ENCODE measurements at regions not wholly inside any gene's neighbourhood (a gene's known extent, or its start where the extent isn't known, plus 50 kb on each side); places are given as distances from the start of the nearest gene placed in this dataset.

DNA sequence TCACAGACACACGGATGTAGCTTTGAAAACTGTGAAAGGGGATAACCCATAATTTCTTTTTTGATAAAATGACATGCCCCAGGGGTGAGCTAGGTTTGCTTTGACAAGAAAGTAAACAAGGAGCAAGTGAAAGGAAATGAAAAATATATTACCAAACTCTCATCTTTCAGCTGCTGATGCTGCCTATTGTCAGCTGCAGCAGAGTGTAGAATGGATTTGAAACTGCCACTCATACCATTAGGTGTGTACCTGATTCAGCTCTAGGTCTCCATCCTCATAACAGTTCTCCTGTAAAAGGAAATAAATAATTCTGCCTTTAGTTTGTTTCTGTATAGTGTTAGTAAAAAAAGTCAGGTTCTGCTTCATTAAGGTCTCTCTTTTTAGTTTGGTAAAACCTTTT, 415.1 kb upstream of the MARCKS start:
- TF ChIP-seq, protein P1, sequence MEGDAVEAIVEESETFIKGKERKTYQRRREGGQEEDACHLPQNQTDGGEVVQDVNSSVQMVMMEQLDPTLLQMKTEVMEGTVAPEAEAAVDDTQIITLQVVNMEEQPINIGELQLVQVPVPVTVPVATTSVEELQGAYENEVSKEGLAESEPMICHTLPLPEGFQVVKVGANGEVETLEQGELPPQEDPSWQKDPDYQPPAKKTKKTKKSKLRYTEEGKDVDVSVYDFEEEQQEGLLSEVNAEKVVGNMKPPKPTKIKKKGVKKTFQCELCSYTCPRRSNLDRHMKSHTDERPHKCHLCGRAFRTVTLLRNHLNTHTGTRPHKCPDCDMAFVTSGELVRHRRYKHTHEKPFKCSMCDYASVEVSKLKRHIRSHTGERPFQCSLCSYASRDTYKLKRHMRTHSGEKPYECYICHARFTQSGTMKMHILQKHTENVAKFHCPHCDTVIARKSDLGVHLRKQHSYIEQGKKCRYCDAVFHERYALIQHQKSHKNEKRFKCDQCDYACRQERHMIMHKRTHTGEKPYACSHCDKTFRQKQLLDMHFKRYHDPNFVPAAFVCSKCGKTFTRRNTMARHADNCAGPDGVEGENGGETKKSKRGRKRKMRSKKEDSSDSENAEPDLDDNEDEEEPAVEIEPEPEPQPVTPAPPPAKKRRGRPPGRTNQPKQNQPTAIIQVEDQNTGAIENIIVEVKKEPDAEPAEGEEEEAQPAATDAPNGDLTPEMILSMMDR (IDR thresholded peaks at IDR 0.05), result no peak
- no peaks in the 10 kb centered on the region for H3K4me1 ChIP-seq
- no peak overlapping the region for H3K27ac ChIP-seq

DNA sequence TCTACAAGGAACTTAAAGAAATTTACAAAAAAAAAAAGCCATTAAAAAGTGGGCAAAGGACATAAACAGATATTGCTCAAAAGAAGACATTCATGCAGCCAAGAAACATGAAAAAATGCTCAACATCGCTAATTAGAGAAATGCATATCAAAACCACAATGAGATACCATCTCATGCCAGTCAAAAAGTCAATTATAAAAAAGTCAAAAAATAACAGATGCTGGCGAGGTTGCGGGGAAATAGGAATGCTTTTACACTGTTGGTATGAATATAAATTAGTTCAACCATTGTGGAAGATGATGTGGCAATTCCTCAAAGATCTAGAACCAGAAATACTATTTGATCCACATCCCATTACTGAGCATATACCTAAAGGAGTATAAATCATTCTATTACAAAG, 411.9 kb upstream of the MARCKS start:
- Histone ChIP-seq H3K36me3 (no peaks in the 10 kb centered on the region), H3K27ac (no peak overlapping the region), H3K4me3 (no peak overlapping the region), H3K27me3 (no peaks in the 10 kb centered on the region), H3K9me3 (no peaks in the 10 kb centered on the region), H3K4me1 (no peaks in the 10 kb centered on the region)
- DNase-seq (ENCODE audit: low spot score), result no peak
- TF ChIP-seq, protein P1 (IDR thresholded peaks at IDR 0.05), result no peak

More for the DNA sequence above, 415.1 kb upstream of the MARCKS start:
- no peak for DNase-seq (ENCODE audit: low spot score)
- H3K27me3 ChIP-seq, result no peaks in the 10 kb centered on the region
- H3K36me3 ChIP-seq, result no peaks in the 10 kb centered on the region
- H3K4me3 ChIP-seq, result no peak overlapping the region
- H3K9me3 ChIP-seq, result no peaks in the 10 kb centered on the region

DNA sequence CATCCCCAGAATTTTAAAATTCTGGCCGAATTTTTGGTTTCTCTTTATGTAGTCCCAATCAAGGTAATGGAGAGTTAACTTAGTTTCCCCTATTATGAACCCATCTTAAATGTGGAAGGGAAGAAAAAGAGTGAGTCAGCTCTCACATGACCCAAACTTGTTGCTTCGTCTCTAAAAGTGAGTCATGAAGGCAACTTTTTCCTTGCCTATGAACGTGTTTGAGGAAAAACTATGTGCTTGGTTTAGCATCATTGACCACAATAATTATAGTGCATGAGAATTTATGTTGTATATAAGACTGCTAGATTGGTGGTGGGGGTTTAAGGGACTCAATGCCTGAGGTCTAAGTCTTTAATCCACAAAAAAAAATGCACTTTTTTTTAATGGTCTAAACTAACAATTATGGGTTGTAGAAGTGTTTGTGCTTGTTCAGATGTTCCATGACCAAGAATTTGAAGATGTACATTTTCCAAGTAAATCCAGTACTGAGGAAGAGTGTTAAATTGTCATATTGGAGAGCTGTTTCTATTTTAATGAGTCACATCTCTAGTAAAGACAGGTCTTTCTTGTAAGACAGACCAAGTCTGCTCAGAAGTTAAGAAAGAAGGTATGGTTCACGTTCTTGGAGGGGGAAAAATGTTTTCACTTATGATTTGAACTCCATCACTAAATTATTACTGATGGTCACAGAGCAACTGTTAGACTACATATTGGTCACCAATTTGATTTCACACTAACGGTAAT, 409.9 kb upstream of the MARCKS start:
- no peaks in the 10 kb centered on the region for H3K27me3 ChIP-seq
- no peaks in the 10 kb centered on the region for H3K4me1 ChIP-seq
- TF ChIP-seq, protein P1 (IDR thresholded peaks at IDR 0.05), result no peak
- no peak for DNase-seq (ENCODE audit: low spot score)
- no peaks in the 10 kb centered on the region for H3K9me3 ChIP-seq
- H3K4me3 ChIP-seq, result no peak overlapping the region
- H3K36me3 ChIP-seq, result no peaks in the 10 kb centered on the region
- no peak overlapping the region for H3K27ac ChIP-seq

DNA sequence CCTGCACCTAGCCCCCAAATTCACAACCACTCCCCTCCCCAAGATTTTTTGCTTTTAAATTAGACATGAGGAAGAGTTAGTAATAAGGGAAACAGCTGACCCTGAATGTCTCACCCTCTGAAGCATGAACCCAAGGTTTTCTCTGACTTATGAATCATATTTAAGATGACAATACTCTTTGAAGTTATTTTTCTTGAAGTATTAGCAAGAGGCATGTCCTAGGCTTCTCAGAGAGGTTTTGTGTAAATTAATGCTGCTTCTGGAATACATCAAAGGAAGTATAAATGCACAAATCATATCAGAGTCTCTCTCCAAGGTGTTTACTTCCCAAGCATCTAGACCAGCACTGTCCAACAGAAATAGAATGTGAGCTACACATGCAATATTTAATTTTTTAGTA, 408.1 kb upstream of the MARCKS start:
- Histone ChIP-seq H3K4me1 (no peaks in the 10 kb centered on the region), H3K36me3 (no peaks in the 10 kb centered on the region), H3K27me3 (no peaks in the 10 kb centered on the region), H3K4me3 (no peak overlapping the region), H3K9me3 (no peaks in the 10 kb centered on the region), H3K27ac (no peak overlapping the region)
- DNase-seq (ENCODE audit: low spot score), result no peak
- TF ChIP-seq, protein P1 (IDR thresholded peaks at IDR 0.05), result no peak

DNA sequence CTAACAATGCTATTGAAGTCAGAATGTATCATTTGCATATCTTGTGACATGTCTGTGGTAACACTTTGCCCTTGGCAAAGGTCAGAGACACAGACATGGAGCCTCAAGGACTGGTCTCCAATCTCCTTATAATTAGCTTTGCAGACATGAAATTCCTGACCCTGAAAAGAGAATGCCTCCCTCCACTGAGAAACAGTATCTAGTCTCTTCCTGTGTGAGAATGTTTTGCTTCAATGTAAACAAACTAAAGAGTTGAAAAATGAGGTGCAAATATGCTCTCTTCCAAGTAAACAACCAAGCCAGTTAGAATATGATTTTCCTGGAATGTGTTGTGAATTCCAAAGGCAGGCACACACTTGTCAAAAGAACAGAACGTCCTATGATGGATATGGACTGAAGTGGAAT, 407.1 kb upstream of the MARCKS start:
- no peaks in the 10 kb centered on the region for H3K9me3 ChIP-seq
- H3K27me3 ChIP-seq, result no peaks in the 10 kb centered on the region
- H3K4me3 ChIP-seq, result no peak overlapping the region
- H3K4me1 ChIP-seq, result no peaks in the 10 kb centered on the region
- no peak overlapping the region for H3K27ac ChIP-seq
- H3K36me3 ChIP-seq, result no peaks in the 10 kb centered on the region
- DNase-seq (ENCODE audit: low spot score), result no peak
- TF ChIP-seq, protein P1 (IDR thresholded peaks at IDR 0.05), result no peak

DNA sequence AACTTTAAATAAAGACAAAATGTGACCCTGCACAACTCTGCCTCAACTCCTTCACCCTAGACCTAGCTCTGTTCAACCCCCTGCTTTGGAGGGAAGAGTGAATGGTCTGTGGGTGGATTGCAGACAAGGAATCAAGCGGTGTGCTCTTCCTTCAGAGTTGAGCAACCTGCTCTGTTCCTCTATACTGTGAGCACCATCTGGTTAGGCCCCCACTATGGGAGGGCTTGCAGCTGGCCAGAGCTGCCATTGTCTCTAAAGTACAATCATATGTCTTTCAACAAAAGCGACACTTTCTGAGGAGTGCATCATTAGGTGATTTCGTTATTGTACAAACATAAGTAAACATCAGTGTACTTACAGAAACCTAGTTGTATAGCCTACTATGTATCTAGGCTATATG, 406.1 kb upstream of the MARCKS start:
- no peaks in the 10 kb centered on the region for H3K36me3 ChIP-seq
- H3K4me3 ChIP-seq, result no peak overlapping the region
- no peaks in the 10 kb centered on the region for H3K27me3 ChIP-seq
- DNase-seq (ENCODE audit: low spot score), result no peak
- H3K9me3 ChIP-seq, result no peaks in the 10 kb centered on the region
- H3K27ac ChIP-seq, result no peak overlapping the region
- TF ChIP-seq, protein P1 (IDR thresholded peaks at IDR 0.05), result no peak
- no peaks in the 10 kb centered on the region for H3K4me1 ChIP-seq
